Glutamatergic neuron (in vitro differentiated cells): ENCODE measurements at regions not wholly inside any gene's neighbourhood (a gene's known extent, or its start where the extent isn't known, plus 50 kb on each side); places are given as distances from the start of the nearest gene placed in this dataset.

ENCODE experiments used
- DNase-seq: peaks from one replicate; pipeline ENCODE4 v3.0.0; 2022
- H3K27ac Mint-ChIP-seq: one replicate; pipeline ENCODE4 v1.8.0; 2020; ENCODE audit warnings: mild to moderate bottlenecking, mixed read lengths, inconsistent platforms; ENCODE audit not compliant: unreplicated experiment
- H3K27me3 Mint-ChIP-seq: one replicate; pipeline ENCODE4 v1.8.0; 2020; ENCODE audit warnings: mild to moderate bottlenecking, moderate library complexity, mixed read lengths, inconsistent platforms; ENCODE audit not compliant: unreplicated experiment
- H3K36me3 Mint-ChIP-seq: one replicate; pipeline ENCODE4 v1.8.0; 2020; ENCODE audit warnings: mild to moderate bottlenecking, mixed read lengths, inconsistent platforms; ENCODE audit not compliant: unreplicated experiment
- H3K4me1 Mint-ChIP-seq: one replicate; pipeline ENCODE4 v1.8.0; 2020; ENCODE audit warnings: mild to moderate bottlenecking, low read depth, mixed read lengths, inconsistent platforms; ENCODE audit not compliant: unreplicated experiment
- H3K4me3 Mint-ChIP-seq: one replicate; pipeline ENCODE4 v1.8.0; 2020; ENCODE audit warnings: mild to moderate bottlenecking, mixed read lengths, inconsistent platforms; ENCODE audit not compliant: unreplicated experiment
- H3K9me3 Mint-ChIP-seq: one replicate; pipeline ENCODE4 v1.8.0; 2020; ENCODE audit warnings: mild to moderate bottlenecking, moderate library complexity, mixed read lengths, inconsistent platforms; ENCODE audit not compliant: unreplicated experiment
- CTCF ChIP-seq: fragments of 200-600 bp; sonication (generic); IDR thresholded peaks from one replicate; pipeline ENCODE4 v1.5.0; 2021; ENCODE audit not compliant: partially characterized antibody, unreplicated experiment

DNA sequence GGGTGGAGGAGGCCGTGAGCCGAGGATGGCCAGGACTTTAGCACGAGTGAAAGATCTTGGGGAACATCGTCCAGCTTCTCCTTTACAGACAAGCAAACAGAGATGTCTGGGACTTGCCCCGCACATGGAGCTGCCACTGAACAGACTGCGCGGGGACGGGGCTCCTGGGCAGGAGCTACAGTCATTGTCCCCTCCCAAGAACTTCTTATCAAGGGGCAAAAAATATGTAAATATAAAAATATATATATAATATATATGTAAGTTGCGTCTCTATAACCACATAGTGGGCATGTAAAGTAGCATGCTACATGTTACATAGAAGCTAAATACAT, 245.0 kb upstream of the SALL3 start:
- no peak for TF ChIP-seq CTCF
- no peak for DNase-seq
- Mint-ChIP-seq H3K4me3 (no peak overlapping the region), H3K4me1 (peaks cover 4% of the 10 kb centered on the region), H3K36me3 (peaks cover 4% of the 10 kb centered on the region), H3K9me3 (peaks cover 4% of the 10 kb centered on the region), H3K27me3 (no peaks in the 10 kb centered on the region), H3K27ac (peak overlapping the region; percentile 50)

DNA sequence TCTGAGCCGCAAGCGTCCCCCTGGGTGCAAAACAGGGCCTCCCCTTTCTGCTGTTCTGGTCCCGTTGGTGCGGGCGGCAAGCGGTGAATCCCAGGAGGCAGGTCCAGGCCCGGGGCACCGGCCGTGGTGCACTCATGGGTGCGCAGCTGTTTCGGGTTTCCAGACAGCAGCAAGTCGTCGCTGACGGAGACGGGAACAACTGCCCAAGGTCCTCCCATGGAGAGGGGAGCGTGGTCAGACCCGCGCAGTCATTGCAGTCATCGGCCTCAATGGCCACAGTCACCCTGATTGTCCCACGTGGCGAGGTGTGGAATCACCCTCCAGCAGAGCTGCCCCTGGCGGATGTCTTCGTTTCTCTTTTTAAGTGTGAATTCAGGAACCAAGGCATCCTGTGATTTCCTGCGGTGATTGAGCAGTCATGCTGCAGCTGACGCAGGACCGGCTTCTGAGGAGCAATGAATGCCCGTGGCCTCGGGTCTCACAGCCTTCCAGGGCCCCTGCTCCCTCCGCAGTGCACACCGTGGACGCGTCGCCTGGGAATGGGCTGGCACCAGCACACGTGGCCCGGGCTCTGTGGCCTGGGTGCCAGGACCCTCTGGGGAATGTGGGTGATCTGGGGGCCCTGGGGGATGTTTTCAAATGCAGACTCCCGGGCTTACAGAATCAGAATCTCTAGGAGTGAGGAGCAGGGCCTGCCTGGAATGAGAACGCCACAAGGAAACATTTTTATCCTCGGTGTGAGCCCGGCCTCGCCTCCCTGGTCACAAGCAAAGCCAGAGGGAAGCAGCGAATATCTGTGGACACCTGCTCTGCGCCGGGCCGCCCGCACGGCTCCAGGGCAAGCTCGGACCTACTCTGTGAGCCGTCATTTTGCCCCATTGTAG, 244.2 kb upstream of the SALL3 start:
- H3K4me3 Mint-ChIP-seq, result no peak overlapping the region
- no peak for DNase-seq
- H3K36me3 Mint-ChIP-seq, result peaks cover 4% of the 10 kb centered on the region
- no peak overlapping the region for H3K27ac Mint-ChIP-seq
- peaks cover 4% of the 10 kb centered on the region for H3K4me1 Mint-ChIP-seq
- peaks cover 4% of the 10 kb centered on the region for H3K9me3 Mint-ChIP-seq
- no peak for TF ChIP-seq CTCF
- H3K27me3 Mint-ChIP-seq, result no peaks in the 10 kb centered on the region

GRCh38 chr18:78736015-78736690, 243.5 kb upstream of the SALL3 start:
- no peak overlapping the region for H3K27ac Mint-ChIP-seq
- peaks cover 1% of the 10 kb centered on the region for H3K9me3 Mint-ChIP-seq
- no peaks in the 10 kb centered on the region for H3K27me3 Mint-ChIP-seq
- no peaks in the 10 kb centered on the region for H3K36me3 Mint-ChIP-seq
- H3K4me3 Mint-ChIP-seq, result no peak overlapping the region
- no peak for DNase-seq
- no peak for TF ChIP-seq CTCF
- peaks cover 4% of the 10 kb centered on the region for H3K4me1 Mint-ChIP-seq

DNA sequence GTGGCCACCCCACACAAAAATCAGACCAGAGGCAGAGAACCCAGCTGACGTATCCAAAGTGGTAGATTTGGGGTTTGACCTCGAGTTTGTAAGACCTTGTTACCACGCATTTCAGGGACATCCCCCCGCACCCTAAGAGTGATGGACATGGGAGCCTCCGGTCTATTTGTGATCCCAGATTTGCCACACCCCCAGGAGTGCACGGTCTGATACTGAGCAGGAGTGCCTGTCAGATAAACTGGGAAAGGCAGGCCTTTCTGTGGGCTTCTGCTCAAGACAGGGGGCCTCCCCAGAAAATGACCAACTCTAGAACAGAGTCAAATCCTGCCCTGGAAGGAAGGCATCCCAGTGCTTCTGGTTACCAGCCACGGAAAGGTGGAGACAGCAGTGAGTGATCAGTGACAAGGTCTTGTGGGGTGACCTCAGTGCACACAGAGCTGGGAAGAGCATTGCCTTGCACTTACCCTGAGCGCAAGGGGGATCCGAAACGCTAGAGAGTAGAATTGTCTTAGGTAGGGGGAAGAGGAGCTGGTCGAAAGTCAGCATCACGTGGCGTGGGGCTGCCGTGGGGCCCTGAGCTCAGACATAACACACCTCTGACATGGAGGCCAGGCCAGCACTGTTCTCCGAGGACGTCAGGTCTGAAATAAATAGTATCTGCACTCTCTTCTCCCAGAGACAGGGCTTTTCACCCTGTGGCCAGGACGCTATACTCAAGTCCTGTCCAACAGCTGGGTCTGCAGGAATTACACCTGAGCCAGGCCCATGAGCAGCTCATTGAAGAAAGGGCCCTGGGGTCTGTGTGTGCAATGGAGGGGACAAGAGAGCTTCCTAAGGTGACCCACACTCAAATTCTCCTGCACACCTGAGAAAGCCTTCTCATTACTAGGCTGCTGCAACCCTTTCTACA, 242.4 kb upstream of the SALL3 start:
- Mint-ChIP-seq H3K4me3 (no peak overlapping the region), H3K4me1 (peaks cover 4% of the 10 kb centered on the region), H3K9me3 (peaks cover 1% of the 10 kb centered on the region), H3K27me3 (no peaks in the 10 kb centered on the region), H3K36me3 (no peaks in the 10 kb centered on the region), H3K27ac (no peak overlapping the region)
- TF ChIP-seq CTCF, result no peak
- no peak for DNase-seq
